Tibial artery (tissue), 4 donors: ENCODE measurements at regions not wholly inside any gene's neighbourhood (a gene's known extent, or its start where the extent isn't known, plus 50 kb on each side); places are given as distances from the start of the nearest gene placed in this dataset.

ENCODE experiments used
- DNase-seq, 2 donors: peaks; one replicate each; pipeline ENCODE4 v3.0.0-alpha.2; 2019
- H3K27ac ChIP-seq, 2 donors: fragments of 200-600 bp; sonication (generic) in 1 of 2; 1 replicate in 1 of 2; 2 replicates in 1 of 2; pipeline ENCODE4 v1.5.1; 2018 to 2019; ENCODE audit warnings: mild to moderate bottlenecking in 1 of 2
- H3K27me3 ChIP-seq, 2 donors: fragments of 200-600 bp; sonication (generic) in 1 of 2; one replicate each; pipeline versions ENCODE4 v1.5.1 to v1.6.0; 2016 to 2019
- H3K36me3 ChIP-seq, 3 donors: fragments of 200-600 bp; sonication (generic) in 2 of 3; one replicate each; pipeline ENCODE4 v1.5.1; 2016 to 2019; ENCODE audit warnings: mild to moderate bottlenecking in 2 of 3
- H3K4me1 ChIP-seq, 4 donors: fragments of 200-600 bp; sonication (generic) in 2 of 4; 1 replicate in 3 of 4; 2 replicates in 1 of 4; pipeline ENCODE4 v1.5.1; 2016 to 2019
- H3K4me3 ChIP-seq, 2 donors: fragments of 200-600 bp; sonication (generic) in 1 of 2; 1 replicate in 1 of 2; 2 replicates in 1 of 2; pipeline ENCODE4 v1.5.1; 2018 to 2019; ENCODE audit warnings: mild to moderate bottlenecking in 2 of 2
- H3K9me3 ChIP-seq, 3 donors: fragments of 200-600 bp; sonication (generic) in 1 of 3; one replicate each; pipeline ENCODE4 v1.5.1; 2016 to 2019
- CTCF ChIP-seq, 2 experiments: fragments of 200-600 bp in 1 of 2; fragments of 450-650 bp in 1 of 2; IDR thresholded peaks; one replicate each; pipeline ENCODE4 v1.5.1; 2017 to 2019; ENCODE audit warnings: antibody characterized with exemption in 2 of 2, mild to moderate bottlenecking in 1 of 2, moderate library complexity in 1 of 2
- intact Hi-C: fragments of 100-400 bp; cut with DNase I; formaldehyde crosslinking; loops from one replicate; pipeline ENCODE4 v1.15.0; 2023; ENCODE audit warnings: low total_unique reads

GRCh38 chr4:32129967-32130366 lies 1409.8 kb downstream of the PCDH7 start:
- intact Hi-C loops, result no loop called here
- H3K36me3 ChIP-seq, result no peaks in the 10 kb centered on the region

GRCh38 chr4:32133141-32133540 lies 1413.0 kb downstream of the PCDH7 start:
- intact Hi-C loops, result no loop called here

More at GRCh38 chr4:32129967-32130366, 1409.8 kb downstream of the PCDH7 start:
- H3K9me3 ChIP-seq, result no peaks in the 10 kb centered on the region
- H3K27me3 ChIP-seq, result no peaks in the 10 kb centered on the region
- no peak for TF ChIP-seq CTCF (IDR thresholded peaks at IDR 0.05)
- no peaks in the 10 kb centered on the region for H3K4me1 ChIP-seq
- no peak overlapping the region for H3K27ac ChIP-seq
- no peak overlapping the region for H3K4me3 ChIP-seq
- no peak for DNase-seq

GRCh38 chr4:32133734-32134133 lies 1413.6 kb downstream of the PCDH7 start:
- Histone ChIP-seq H3K27me3 (no peaks in the 10 kb centered on the region), H3K4me3 (no peak overlapping the region), H3K27ac (no peak overlapping the region), H3K36me3 (no peaks in the 10 kb centered on the region), H3K4me1 (no peaks in the 10 kb centered on the region), H3K9me3 (no peaks in the 10 kb centered on the region)
- TF ChIP-seq CTCF (IDR thresholded peaks at IDR 0.05), result no peak
- DNase-seq, result no peak
- intact Hi-C loops, result no loop called here

More at GRCh38 chr4:32133141-32133540, 1413.0 kb downstream of the PCDH7 start:
- Histone ChIP-seq H3K27ac (no peak overlapping the region), H3K36me3 (no peaks in the 10 kb centered on the region), H3K4me3 (no peak overlapping the region), H3K4me1 (no peaks in the 10 kb centered on the region), H3K9me3 (no peaks in the 10 kb centered on the region), H3K27me3 (no peaks in the 10 kb centered on the region)
- no peak for TF ChIP-seq CTCF (IDR thresholded peaks at IDR 0.05)
- DNase-seq, result no peak

- Histone ChIP-seq H3K4me3 (no peak overlapping the region), H3K27ac (no peak overlapping the region), H3K27me3 (no peaks in the 10 kb centered on the region), H3K36me3 (no peaks in the 10 kb centered on the region), H3K4me1 (no peaks in the 10 kb centered on the region), H3K9me3 (no peaks in the 10 kb centered on the region)
- TF ChIP-seq CTCF (IDR thresholded peaks at IDR 0.05), result no peak
- intact Hi-C loops, result no loop called here
- no peak for DNase-seq
Measured at GRCh38 chr4:32135642-32136041, 1415.5 kb downstream of the PCDH7 start.

GRCh38 chr4:32136081-32136787 lies 1416.1 kb downstream of the PCDH7 start:
- Histone ChIP-seq H3K4me1 (no peaks in the 10 kb centered on the region), H3K27ac (no peak overlapping the region), H3K9me3 (no peaks in the 10 kb centered on the region), H3K4me3 (no peak overlapping the region), H3K27me3 (no peaks in the 10 kb centered on the region), H3K36me3 (no peaks in the 10 kb centered on the region)
- no peak for DNase-seq
- TF ChIP-seq CTCF (IDR thresholded peaks at IDR 0.05), result no peak
- intact Hi-C loops, result no loop called here
